ENCODE measurements at regions not wholly inside any gene's neighbourhood (a gene's known extent, or its start where the extent isn't known, plus 50 kb on each side); places are given as distances from the start of the nearest gene placed in this dataset.

DNA sequence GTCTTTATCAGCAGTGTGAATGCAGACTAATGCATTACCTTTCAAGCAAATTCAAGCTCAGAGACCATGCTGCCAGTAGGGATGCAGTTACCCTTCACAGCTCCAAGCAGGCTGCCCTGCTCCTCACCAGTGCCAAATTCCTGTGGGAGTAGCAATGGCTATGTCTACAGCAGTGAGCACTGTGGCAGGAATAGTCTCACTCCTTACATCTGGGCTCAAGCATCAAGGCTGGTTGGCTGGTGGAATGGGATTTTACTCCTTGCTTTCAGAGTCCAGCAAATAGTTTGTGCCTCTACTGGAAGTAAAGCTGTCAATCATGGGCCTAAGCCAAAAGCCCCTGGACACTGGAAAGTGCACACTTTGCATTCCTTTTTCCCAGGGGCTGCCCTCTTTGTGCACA lies 1030.8 kb downstream of the SH3BGRL start:
- TF ChIP-seq, protein P1, sequence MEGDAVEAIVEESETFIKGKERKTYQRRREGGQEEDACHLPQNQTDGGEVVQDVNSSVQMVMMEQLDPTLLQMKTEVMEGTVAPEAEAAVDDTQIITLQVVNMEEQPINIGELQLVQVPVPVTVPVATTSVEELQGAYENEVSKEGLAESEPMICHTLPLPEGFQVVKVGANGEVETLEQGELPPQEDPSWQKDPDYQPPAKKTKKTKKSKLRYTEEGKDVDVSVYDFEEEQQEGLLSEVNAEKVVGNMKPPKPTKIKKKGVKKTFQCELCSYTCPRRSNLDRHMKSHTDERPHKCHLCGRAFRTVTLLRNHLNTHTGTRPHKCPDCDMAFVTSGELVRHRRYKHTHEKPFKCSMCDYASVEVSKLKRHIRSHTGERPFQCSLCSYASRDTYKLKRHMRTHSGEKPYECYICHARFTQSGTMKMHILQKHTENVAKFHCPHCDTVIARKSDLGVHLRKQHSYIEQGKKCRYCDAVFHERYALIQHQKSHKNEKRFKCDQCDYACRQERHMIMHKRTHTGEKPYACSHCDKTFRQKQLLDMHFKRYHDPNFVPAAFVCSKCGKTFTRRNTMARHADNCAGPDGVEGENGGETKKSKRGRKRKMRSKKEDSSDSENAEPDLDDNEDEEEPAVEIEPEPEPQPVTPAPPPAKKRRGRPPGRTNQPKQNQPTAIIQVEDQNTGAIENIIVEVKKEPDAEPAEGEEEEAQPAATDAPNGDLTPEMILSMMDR (IDR thresholded peaks at IDR 0.05): no peak
- TF ChIP-seq POLR2A (IDR thresholded peaks at IDR 0.05) (no peak), POLR2AphosphoS5 (IDR thresholded peaks at IDR 0.05) (no peak)
